SK-MEL-5 (cell line): ENCODE measurements at regions not wholly inside any gene's neighbourhood (a gene's known extent, or its start where the extent isn't known, plus 50 kb on each side); places are given as distances from the start of the nearest gene placed in this dataset.
"Not testable (repeated sequence)": the region's sequence is repeated elsewhere in the genome, so short reads cannot be mapped to it uniquely, and the experiment has no call there.

Source experiments
- DNase-seq: peaks from one replicate; pipeline ENCODE4 v3.0.0-alpha.2; 2016; ENCODE audit warnings: low read depth, low spot score
- in situ Hi-C: cut with HindIII; loops from 2 replicates; pipeline ENCODE4 v1.10.0; 2016; ENCODE audit warnings: low sequenced_read_pairs, high pct_unique_total_duplicates, low pct_unique_long_range_greater_than_20kb

GRCh38 chrX:144134448-144135119, 250.7 kb downstream of the UBE2NL start:
- in situ Hi-C loops, DNase-seq: not testable (repeated sequence)

GRCh38 chrX:144154474-144154873, 270.6 kb downstream of the UBE2NL start:
- in situ Hi-C loops, DNase-seq: not testable (repeated sequence)

- in situ Hi-C loops, DNase-seq: not testable (repeated sequence)
Measured at GRCh38 chrX:144185197-144185596, 301.3 kb downstream of the UBE2NL start.

- in situ Hi-C loops, DNase-seq: not testable (repeated sequence)
Measured at GRCh38 chrX:144188489-144188888, 304.6 kb downstream of the UBE2NL start.

GRCh38 chrX:144197057-144197456, 313.2 kb downstream of the UBE2NL start:
- DNase-seq, in situ Hi-C loops: not testable (repeated sequence)

- in situ Hi-C loops, DNase-seq: not testable (repeated sequence)
Measured at GRCh38 chrX:144202726-144203125, 318.9 kb downstream of the UBE2NL start.

GRCh38 chrX:144208360-144209024, 324.6 kb downstream of the UBE2NL start:
- in situ Hi-C loops, DNase-seq: not testable (repeated sequence)

GRCh38 chrX:144214651-144215050, 330.8 kb downstream of the UBE2NL start:
- DNase-seq: no peak
- in situ Hi-C loops: no loop called here

GRCh38 chrX:144219035-144219434, 335.2 kb downstream of the UBE2NL start:
- in situ Hi-C loops: no loop called here
- DNase-seq: peak; percentile 5

- DNase-seq, in situ Hi-C loops: not testable (repeated sequence)
Measured at GRCh38 chrX:144231116-144231785, 347.4 kb downstream of the UBE2NL start.

- in situ Hi-C loops: no loop called here
Measured at GRCh38 chrX:144253356-144253755, 369.5 kb downstream of the UBE2NL start.

GRCh38 chrX:144259054-144259453, 375.2 kb downstream of the UBE2NL start:
- in situ Hi-C loops: no loop called here
- no peak for DNase-seq

More at GRCh38 chrX:144253356-144253755, 369.5 kb downstream of the UBE2NL start:
- no peak for DNase-seq

- in situ Hi-C loops: no loop called here
- DNase-seq: no peak
Measured at GRCh38 chrX:144265641-144266040, 381.8 kb downstream of the UBE2NL start.

- in situ Hi-C loops: no loop called here
- DNase-seq: no peak
Measured at GRCh38 chrX:144275367-144275766, 391.5 kb downstream of the UBE2NL start.

- in situ Hi-C loops: no loop called here
- no peak for DNase-seq
Measured at GRCh38 chrX:144275843-144276242, 392.0 kb downstream of the UBE2NL start.

GRCh38 chrX:144293229-144293628, 409.4 kb downstream of the UBE2NL start:
- DNase-seq: no peak
- in situ Hi-C loops: no loop called here

- in situ Hi-C loops: no loop called here
- no peak for DNase-seq
Measured at GRCh38 chrX:144295921-144296320, 412.1 kb downstream of the UBE2NL start.

GRCh38 chrX:144297221-144297620, 413.4 kb downstream of the UBE2NL start:
- in situ Hi-C loops: no loop called here

More at GRCh38 chrX:144297221-144297620, 413.4 kb downstream of the UBE2NL start:
- no peak for DNase-seq
